IgD-negative memory B cell (primary cell): ENCODE measurements at regions not wholly inside any gene's neighbourhood (a gene's known extent, or its start where the extent isn't known, plus 50 kb on each side); places are given as distances from the start of the nearest gene placed in this dataset.
"Not testable (repeated sequence)": the region's sequence is repeated elsewhere in the genome, so short reads cannot be mapped to it uniquely, and the experiment has no call there.

Experiments used
- H3K27ac Mint-ChIP-seq, 3 donors: one replicate each; pipeline ENCODE4 v1.8.0; 2020 to 2022; ENCODE audit warnings: mild to moderate bottlenecking in 3 of 3, mixed read lengths in 3 of 3, moderate library complexity in 1 of 3
- H3K27me3 Mint-ChIP-seq: one replicate; pipeline ENCODE4 v1.8.0; 2021; ENCODE audit warnings: mixed read lengths
- H3K36me3 Mint-ChIP-seq: one replicate; pipeline ENCODE4 v1.8.0; 2020; ENCODE audit warnings: mild to moderate bottlenecking, mixed read lengths
- H3K4me1 Mint-ChIP-seq, 3 donors: one replicate each; pipeline ENCODE4 v1.8.0; 2020 to 2022; ENCODE audit warnings: mixed read lengths in 3 of 3, mild to moderate bottlenecking in 1 of 3
- H3K4me3 Mint-ChIP-seq, 4 donors: one replicate each; pipeline ENCODE4 v1.8.0; 2020 to 2022; ENCODE audit warnings: mild to moderate bottlenecking in 4 of 4, mixed read lengths in 4 of 4, moderate library complexity in 3 of 4
- H3K9me3 Mint-ChIP-seq, 3 donors: one replicate each; pipeline ENCODE4 v1.8.0; 2020 to 2021; ENCODE audit warnings: mixed read lengths in 3 of 3, mild to moderate bottlenecking in 1 of 3

- Mint-ChIP-seq H3K27ac (no peak overlapping the region), H3K9me3 (peaks cover 0 to 3% (median 1%) of the 10 kb centered on the region in 3 donors), H3K36me3 (peaks cover 1% of the 10 kb centered on the region), H3K4me1 (no peaks in the 10 kb centered on the region), H3K4me3 (no peak overlapping the region), H3K27me3 (no peaks in the 10 kb centered on the region)
These were observed 1511.0 kb upstream of the SLC10A2 start for GRCh38 chr13:104577071-104577815.

GRCh38 chr13:104571893-104572229 is 1505.6 kb upstream of the SLC10A2 start:
- Mint-ChIP-seq H3K36me3 (peaks cover 1% of the 10 kb centered on the region), H3K27me3 (no peaks in the 10 kb centered on the region), H3K27ac (no peak overlapping the region), H3K4me1 (no peaks in the 10 kb centered on the region), H3K4me3 (no peak overlapping the region), H3K9me3 (no peaks in the 10 kb centered on the region)

DNA sequence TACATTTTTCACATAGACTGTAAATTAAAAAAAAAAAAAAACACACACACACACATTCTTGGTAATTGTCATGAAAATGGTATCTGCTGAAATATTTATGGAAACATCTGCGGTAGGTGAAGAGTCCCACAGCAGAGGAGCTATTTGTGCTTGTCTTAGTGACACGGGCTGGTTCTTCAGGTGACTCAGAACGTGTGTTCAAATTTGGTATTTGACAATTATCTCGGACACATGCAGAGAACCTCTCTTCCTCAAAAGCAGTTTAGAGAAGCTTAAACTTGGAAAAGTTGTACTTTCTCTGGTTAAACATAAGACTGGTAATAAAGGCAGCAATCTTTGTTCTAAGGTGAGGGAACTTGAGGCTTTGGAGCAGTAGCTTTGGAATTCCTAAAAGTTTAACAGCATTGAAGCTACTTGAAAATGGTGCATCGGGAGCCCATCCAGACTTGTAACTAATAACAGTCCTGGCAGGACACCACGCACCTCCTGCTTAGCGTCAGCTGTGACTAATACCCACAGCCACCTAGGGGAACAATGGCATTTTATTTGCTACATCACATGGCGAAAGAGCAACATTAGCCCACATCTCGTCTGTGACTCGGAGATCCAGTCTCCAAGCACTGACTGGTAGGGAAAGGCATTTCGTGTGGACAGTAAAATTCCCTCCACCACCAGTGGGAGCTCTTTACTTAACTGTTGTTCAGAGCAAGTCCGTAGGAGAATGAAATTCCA is 1505.1 kb upstream of the SLC10A2 start:
- H3K27ac Mint-ChIP-seq = no peak overlapping the region
- no peak overlapping the region for H3K4me3 Mint-ChIP-seq
- no peaks in the 10 kb centered on the region for H3K4me1 Mint-ChIP-seq
- H3K36me3 Mint-ChIP-seq = peaks cover 1% of the 10 kb centered on the region
- no peaks in the 10 kb centered on the region for H3K27me3 Mint-ChIP-seq
- no peaks in the 10 kb centered on the region for H3K9me3 Mint-ChIP-seq

- Mint-ChIP-seq H3K36me3 (no peaks in the 10 kb centered on the region), H3K9me3 (peaks cover 0 to 9% (median 6%) of the 10 kb centered on the region in 3 donors), H3K27me3 (no peaks in the 10 kb centered on the region), H3K27ac (no peak overlapping the region), H3K4me3 (no peak overlapping the region), H3K4me1 (no peaks in the 10 kb centered on the region)
These were observed 1500.9 kb upstream of the SLC10A2 start for GRCh38 chr13:104567114-104567513.

GRCh38 chr13:104565888-104566287 is 1499.7 kb upstream of the SLC10A2 start:
- Mint-ChIP-seq H3K4me1 (no peaks in the 10 kb centered on the region), H3K27me3 (no peaks in the 10 kb centered on the region), H3K27ac (no peak overlapping the region), H3K9me3 (peaks cover 0 to 9% (median 6%) of the 10 kb centered on the region in 3 donors), H3K4me3 (no peak overlapping the region), H3K36me3 (no peaks in the 10 kb centered on the region)

- H3K4me1 Mint-ChIP-seq = peaks cover 0 to 2% (median 0%) of the 10 kb centered on the region in 3 donors
- no peaks in the 10 kb centered on the region for H3K36me3 Mint-ChIP-seq
- H3K27me3 Mint-ChIP-seq = no peaks in the 10 kb centered on the region
- peaks cover 0 to 7% (median 2%) of the 10 kb centered on the region in 3 donors for H3K9me3 Mint-ChIP-seq
- no peak overlapping the region for H3K27ac Mint-ChIP-seq
- H3K4me3 Mint-ChIP-seq = no peak overlapping the region
These were observed 1487.7 kb upstream of the SLC10A2 start for GRCh38 chr13:104553896-104554295.

GRCh38 chr13:104553186-104553585 is 1487.0 kb upstream of the SLC10A2 start:
- Mint-ChIP-seq H3K4me1 (peaks cover 0 to 2% (median 0%) of the 10 kb centered on the region in 3 donors), H3K9me3 (peaks cover 0 to 9% (median 4%) of the 10 kb centered on the region in 3 donors), H3K27ac (no peak overlapping the region), H3K4me3 (no peak overlapping the region), H3K27me3 (no peaks in the 10 kb centered on the region), H3K36me3 (no peaks in the 10 kb centered on the region)

DNA sequence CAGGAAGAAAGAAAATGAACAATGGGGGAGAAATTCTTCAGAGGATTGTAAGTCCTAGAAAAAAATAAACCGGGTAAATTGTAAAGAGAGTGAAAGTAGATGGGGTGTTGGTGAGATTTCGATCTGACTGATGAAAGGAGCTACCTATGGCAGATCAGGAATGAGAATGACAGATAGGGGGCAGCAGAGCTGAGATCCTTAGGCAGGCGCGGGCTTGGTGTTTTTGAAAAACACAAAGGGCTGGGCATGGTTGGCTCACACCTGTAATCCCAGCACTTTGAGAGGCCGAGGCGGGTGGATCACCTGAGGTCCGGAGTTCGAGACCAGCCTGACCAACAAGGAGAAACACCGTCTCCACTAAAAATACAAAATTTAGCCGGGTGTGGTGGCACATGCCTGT is 1468.6 kb upstream of the SLC10A2 start:
- no peak overlapping the region for H3K27ac Mint-ChIP-seq
- no peaks in the 10 kb centered on the region for H3K36me3 Mint-ChIP-seq
- H3K4me1 Mint-ChIP-seq = no peaks in the 10 kb centered on the region
- H3K4me3 Mint-ChIP-seq = no peak overlapping the region
- no peaks in the 10 kb centered on the region for H3K9me3 Mint-ChIP-seq
- no peaks in the 10 kb centered on the region for H3K27me3 Mint-ChIP-seq

- no peaks in the 10 kb centered on the region for H3K4me1 Mint-ChIP-seq
These were observed 1465.9 kb upstream of the SLC10A2 start for GRCh38 chr13:104532132-104532531.

DNA sequence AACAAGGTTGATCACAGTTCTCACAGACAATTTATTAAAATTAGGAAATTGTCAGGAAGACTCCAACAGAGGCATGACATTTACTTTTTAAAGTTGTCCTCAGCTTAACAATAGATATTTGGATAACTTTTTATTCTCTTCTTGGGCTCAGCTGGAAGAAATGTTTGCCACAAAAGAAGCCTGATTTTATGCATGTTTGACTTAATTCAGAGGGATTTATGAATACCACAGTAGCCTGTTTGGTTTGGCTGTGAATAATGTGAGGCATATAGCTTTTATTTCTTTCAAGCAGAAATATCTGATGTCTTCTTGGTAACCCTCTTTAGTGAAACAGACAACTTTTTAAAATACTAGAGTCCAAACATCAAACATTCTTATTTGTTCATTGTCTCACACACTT is 1464.5 kb upstream of the SLC10A2 start:
- no peaks in the 10 kb centered on the region for H3K36me3 Mint-ChIP-seq
- no peaks in the 10 kb centered on the region for H3K27me3 Mint-ChIP-seq
- H3K4me3 Mint-ChIP-seq = no peak overlapping the region
- no peaks in the 10 kb centered on the region for H3K4me1 Mint-ChIP-seq
- H3K9me3 Mint-ChIP-seq = no peaks in the 10 kb centered on the region
- H3K27ac Mint-ChIP-seq = no peak overlapping the region

More at GRCh38 chr13:104532132-104532531, 1465.9 kb upstream of the SLC10A2 start:
- Mint-ChIP-seq H3K27me3 (no peaks in the 10 kb centered on the region), H3K9me3 (no peaks in the 10 kb centered on the region), H3K36me3 (no peaks in the 10 kb centered on the region), H3K4me3 (no peak overlapping the region), H3K27ac (no peak overlapping the region)

DNA sequence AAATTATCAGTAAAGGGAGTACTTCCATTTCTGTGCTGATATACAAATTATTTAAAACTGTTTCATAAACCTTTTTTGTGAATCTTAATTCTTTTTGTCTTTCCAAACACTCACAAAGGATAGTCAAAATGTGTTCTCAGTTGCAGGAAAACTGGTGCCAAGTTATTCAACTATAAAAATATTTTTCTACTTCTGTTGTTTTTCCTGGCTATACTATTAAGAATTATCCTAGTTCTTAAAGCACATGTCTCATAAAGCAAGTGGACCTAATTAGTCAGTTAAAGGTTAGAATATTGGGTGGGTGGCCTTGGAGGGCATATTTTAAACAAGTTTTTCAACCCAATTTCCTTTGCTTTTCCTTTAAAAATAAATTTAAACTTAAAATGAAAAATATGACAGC is 1460.3 kb upstream of the SLC10A2 start:
- no peak overlapping the region for H3K4me3 Mint-ChIP-seq
- H3K4me1 Mint-ChIP-seq = no peaks in the 10 kb centered on the region
- H3K27me3 Mint-ChIP-seq = no peaks in the 10 kb centered on the region
- H3K27ac Mint-ChIP-seq = no peak overlapping the region
- no peaks in the 10 kb centered on the region for H3K36me3 Mint-ChIP-seq
- H3K9me3 Mint-ChIP-seq = peaks cover 0 to 4% (median 2%) of the 10 kb centered on the region in 3 donors

- H3K36me3 Mint-ChIP-seq = no peaks in the 10 kb centered on the region
- no peaks in the 10 kb centered on the region for H3K4me1 Mint-ChIP-seq
- H3K27me3 Mint-ChIP-seq = no peaks in the 10 kb centered on the region
- no peak overlapping the region for H3K4me3 Mint-ChIP-seq
- H3K27ac Mint-ChIP-seq = no peak overlapping the region
- H3K9me3 Mint-ChIP-seq = peaks cover 0 to 7% (median 2%) of the 10 kb centered on the region in 3 donors
These were observed 1459.2 kb upstream of the SLC10A2 start for GRCh38 chr13:104525467-104525866.

DNA sequence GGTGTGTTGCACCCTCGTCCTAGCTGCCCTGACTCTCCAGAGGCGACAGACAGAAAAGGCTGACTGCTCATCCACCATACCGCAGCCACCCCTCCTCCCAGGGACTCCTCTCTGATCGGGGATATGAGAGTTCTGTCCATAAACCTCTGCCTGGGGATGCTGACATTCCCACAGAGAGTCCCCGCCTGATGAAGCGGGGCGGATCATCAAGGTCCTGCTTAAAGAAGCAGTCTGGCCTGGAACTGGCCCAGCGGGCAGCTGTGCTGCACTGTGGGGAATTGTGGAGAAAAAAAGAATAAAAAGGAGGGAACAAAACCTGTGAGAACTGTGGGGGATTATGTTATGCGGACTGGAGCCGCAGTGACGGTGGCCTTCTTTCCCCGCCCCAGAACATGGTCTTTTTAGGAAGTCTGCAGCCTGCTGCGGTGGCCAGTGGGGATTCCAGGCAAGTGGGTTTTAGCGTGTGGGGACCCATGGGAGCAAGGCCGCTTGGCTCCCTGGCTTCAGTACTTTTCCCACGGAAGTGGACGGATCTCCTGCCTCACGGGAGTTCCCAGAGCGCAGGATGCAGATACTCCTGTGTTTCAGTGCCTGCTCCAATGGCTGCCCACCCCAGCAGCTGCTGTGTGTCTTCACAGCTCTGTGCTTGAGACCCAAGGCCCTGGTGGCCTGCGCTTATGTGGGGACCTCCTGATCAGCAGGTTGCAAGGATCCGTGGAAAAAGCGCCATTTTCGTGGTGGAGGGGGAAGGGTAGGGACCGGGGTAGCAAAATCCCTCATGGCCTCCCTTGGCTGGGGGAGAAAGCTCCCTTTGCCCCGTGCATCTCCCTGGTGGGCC is 1456.2 kb upstream of the SLC10A2 start:
- Mint-ChIP-seq H3K36me3 (no peaks in the 10 kb centered on the region), H3K27ac (no peak overlapping the region), H3K9me3 (peaks cover 2 to 10% (median 4%) of the 10 kb centered on the region in 3 donors), H3K4me1 (no peaks in the 10 kb centered on the region), H3K4me3 (no peak overlapping the region), H3K27me3 (no peaks in the 10 kb centered on the region)

DNA sequence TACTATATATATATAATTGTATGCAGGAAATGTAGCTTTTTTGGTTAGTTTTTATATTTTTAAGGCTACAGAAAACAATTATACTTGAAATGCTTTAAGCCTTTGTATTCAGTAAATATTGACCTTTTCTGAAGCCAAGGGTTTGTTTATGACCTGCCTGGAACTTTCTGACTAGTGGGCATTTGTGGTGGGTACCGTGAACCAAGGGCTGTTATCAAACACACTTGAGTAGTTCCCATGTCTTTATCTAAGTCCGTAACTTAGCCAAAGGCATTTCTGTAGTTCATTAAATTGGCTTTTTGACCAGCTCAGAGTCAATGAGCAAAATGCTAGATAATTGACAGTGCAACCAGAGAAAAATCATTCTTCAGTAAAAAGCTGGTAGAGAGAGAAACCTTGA is 1444.2 kb upstream of the SLC10A2 start:
- H3K9me3 Mint-ChIP-seq = peaks cover 0 to 12% (median 3%) of the 10 kb centered on the region in 3 donors
- H3K27me3 Mint-ChIP-seq = no peaks in the 10 kb centered on the region
- H3K4me1 Mint-ChIP-seq = no peaks in the 10 kb centered on the region
- H3K36me3 Mint-ChIP-seq = no peaks in the 10 kb centered on the region
- H3K27ac Mint-ChIP-seq = no peak overlapping the region
- no peak overlapping the region for H3K4me3 Mint-ChIP-seq

- H3K36me3 Mint-ChIP-seq, H3K27ac Mint-ChIP-seq, H3K27me3 Mint-ChIP-seq, H3K4me1 Mint-ChIP-seq, H3K4me3 Mint-ChIP-seq: not testable (repeated sequence)
- peaks cover 2 to 12% (median 5%) of the 10 kb centered on the region in 3 donors for H3K9me3 Mint-ChIP-seq
These were observed 1427.3 kb upstream of the SLC10A2 start for GRCh38 chr13:104493502-104493901.
